ENCODE measurements at regions not wholly inside any gene's neighbourhood (a gene's known extent, or its start where the extent isn't known, plus 50 kb on each side); places are given as distances from the start of the nearest gene placed in this dataset.

- no peak overlapping the region for H3K4me3 ChIP-seq (ENCODE audit: low read depth, low read length)
- H3K27me3 ChIP-seq (ENCODE audit: insufficient read depth, low read length), result peaks cover 30% of the 10 kb centered on the region
- no peaks in the 10 kb centered on the region for H3K79me2 ChIP-seq (ENCODE audit: control insufficient read depth, insufficient read depth, low read length, unreplicated experiment)
- H2AFZ ChIP-seq (ENCODE audit: low read length, unreplicated experiment), result no peak overlapping the region
- no peaks in the 10 kb centered on the region for H3K4me1 ChIP-seq (ENCODE audit: control insufficient read depth, insufficient read depth, low read length, unreplicated experiment)
- no peak overlapping the region for H3K27ac ChIP-seq (ENCODE audit: low read depth, low read length)
- no peaks in the 10 kb centered on the region for H3K36me3 ChIP-seq (ENCODE audit: insufficient read depth, low read length)
Measured at GRCh38 chr4:52269761-52270160, 218.7 kb downstream of the SPATA18 start.

DNA sequence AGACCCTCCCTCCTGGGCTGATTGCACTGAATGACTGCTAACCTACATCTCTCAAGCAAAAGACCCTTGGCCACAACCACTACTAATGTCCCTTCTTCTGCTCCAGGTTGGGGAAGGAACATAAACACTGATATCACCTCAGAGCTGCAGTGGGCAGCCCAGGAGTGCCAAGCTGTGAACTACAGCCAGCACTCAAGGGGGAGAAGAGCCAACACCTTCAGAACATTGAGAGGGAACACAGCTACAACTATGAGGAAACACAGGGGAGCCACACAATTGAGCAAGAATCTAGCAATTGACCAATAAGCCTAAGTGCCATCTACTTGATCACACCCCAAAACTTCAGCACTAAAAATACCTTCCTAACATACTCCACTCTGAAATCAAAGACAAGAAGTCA lies 222.8 kb downstream of the SPATA18 start:
- peaks cover 14% of the 10 kb centered on the region; the same call in 1 of the 2 replicates for H3K27me3 ChIP-seq (ENCODE audit: insufficient read depth, low read length)
- no peak overlapping the region for H3K4me3 ChIP-seq (ENCODE audit: low read depth, low read length)
- no peaks in the 10 kb centered on the region for H3K36me3 ChIP-seq (ENCODE audit: insufficient read depth, low read length)
- no peaks in the 10 kb centered on the region for H3K79me2 ChIP-seq (ENCODE audit: control insufficient read depth, insufficient read depth, low read length, unreplicated experiment)
- H2AFZ ChIP-seq (ENCODE audit: low read length, unreplicated experiment), result no peak overlapping the region
- no peak overlapping the region for H3K27ac ChIP-seq (ENCODE audit: low read depth, low read length)
- H3K4me1 ChIP-seq (ENCODE audit: control insufficient read depth, insufficient read depth, low read length, unreplicated experiment), result no peaks in the 10 kb centered on the region

GRCh38 chr4:52288212-52288855 lies 237.2 kb downstream of the SPATA18 start:
- Histone ChIP-seq H3K4me3 (ENCODE audit: low read depth, low read length) (no peak overlapping the region), H3K79me2 (ENCODE audit: control insufficient read depth, insufficient read depth, low read length, unreplicated experiment) (no peaks in the 10 kb centered on the region), H3K27me3 (ENCODE audit: insufficient read depth, low read length) (peaks cover 47% of the 10 kb centered on the region), H3K27ac (ENCODE audit: low read depth, low read length) (no peak overlapping the region), H3K4me1 (ENCODE audit: control insufficient read depth, insufficient read depth, low read length, unreplicated experiment) (no peaks in the 10 kb centered on the region), H3K36me3 (ENCODE audit: insufficient read depth, low read length) (no peaks in the 10 kb centered on the region), H2AFZ (ENCODE audit: low read length, unreplicated experiment) (no peak overlapping the region)

- Histone ChIP-seq H3K27ac (ENCODE audit: low read depth, low read length) (no peak overlapping the region), H3K4me3 (ENCODE audit: low read depth, low read length) (no peak overlapping the region), H3K36me3 (ENCODE audit: insufficient read depth, low read length) (no peaks in the 10 kb centered on the region), H3K4me1 (ENCODE audit: control insufficient read depth, insufficient read depth, low read length, unreplicated experiment) (no peaks in the 10 kb centered on the region), H2AFZ (ENCODE audit: low read length, unreplicated experiment) (no peak overlapping the region), H3K27me3 (ENCODE audit: insufficient read depth, low read length) (peaks cover 45% of the 10 kb centered on the region), H3K79me2 (ENCODE audit: control insufficient read depth, insufficient read depth, low read length, unreplicated experiment) (no peaks in the 10 kb centered on the region)
Measured at GRCh38 chr4:52290466-52290865, 239.4 kb downstream of the SPATA18 start.

GRCh38 chr4:52292245-52292644 lies 241.1 kb downstream of the SPATA18 start:
- no peak overlapping the region for H2AFZ ChIP-seq (ENCODE audit: low read length, unreplicated experiment)
- H3K36me3 ChIP-seq (ENCODE audit: insufficient read depth, low read length), result no peaks in the 10 kb centered on the region
- H3K4me1 ChIP-seq (ENCODE audit: control insufficient read depth, insufficient read depth, low read length, unreplicated experiment), result no peaks in the 10 kb centered on the region
- H3K27ac ChIP-seq (ENCODE audit: low read depth, low read length), result no peak overlapping the region
- H3K4me3 ChIP-seq (ENCODE audit: low read depth, low read length), result no peak overlapping the region
- peaks cover 55% of the 10 kb centered on the region for H3K27me3 ChIP-seq (ENCODE audit: insufficient read depth, low read length)
- H3K79me2 ChIP-seq (ENCODE audit: control insufficient read depth, insufficient read depth, low read length, unreplicated experiment), result no peaks in the 10 kb centered on the region

GRCh38 chr4:52296341-52296740 lies 245.2 kb downstream of the SPATA18 start:
- Histone ChIP-seq H3K4me1 (ENCODE audit: control insufficient read depth, insufficient read depth, low read length, unreplicated experiment) (no peaks in the 10 kb centered on the region), H3K27me3 (ENCODE audit: insufficient read depth, low read length) (peaks cover 27% of the 10 kb centered on the region; the same call in 1 of the 2 replicates), H3K36me3 (ENCODE audit: insufficient read depth, low read length) (no peaks in the 10 kb centered on the region), H3K27ac (ENCODE audit: low read depth, low read length) (no peak overlapping the region), H2AFZ (ENCODE audit: low read length, unreplicated experiment) (no peak overlapping the region), H3K79me2 (ENCODE audit: control insufficient read depth, insufficient read depth, low read length, unreplicated experiment) (no peaks in the 10 kb centered on the region), H3K4me3 (ENCODE audit: low read depth, low read length) (no peak overlapping the region)

DNA sequence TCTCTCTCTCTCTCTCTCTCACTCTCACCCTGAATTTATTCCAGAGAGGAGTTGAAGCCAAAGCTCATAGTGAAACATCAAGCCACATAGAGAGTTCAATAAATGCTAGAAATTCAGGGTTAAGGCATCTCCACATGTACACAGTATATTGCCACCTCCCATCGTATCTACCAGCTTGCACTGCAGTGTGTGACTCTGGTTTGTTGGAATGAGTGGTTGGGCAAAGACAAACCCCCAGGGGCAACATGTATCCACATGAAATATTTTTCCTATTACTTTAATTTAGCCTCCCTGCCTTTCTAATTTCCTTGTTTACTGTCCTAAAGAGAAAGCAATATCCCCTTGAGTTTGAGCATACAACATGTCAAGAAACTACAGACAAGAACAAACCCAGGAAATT lies 247.3 kb downstream of the SPATA18 start:
- Histone ChIP-seq H2AFZ (ENCODE audit: low read length, unreplicated experiment) (no peak overlapping the region), H3K36me3 (ENCODE audit: insufficient read depth, low read length) (no peaks in the 10 kb centered on the region), H3K4me1 (ENCODE audit: control insufficient read depth, insufficient read depth, low read length, unreplicated experiment) (no peaks in the 10 kb centered on the region), H3K79me2 (ENCODE audit: control insufficient read depth, insufficient read depth, low read length, unreplicated experiment) (no peaks in the 10 kb centered on the region), H3K27ac (ENCODE audit: low read depth, low read length) (no peak overlapping the region), H3K4me3 (ENCODE audit: low read depth, low read length) (no peak overlapping the region), H3K27me3 (ENCODE audit: insufficient read depth, low read length) (peaks cover 27% of the 10 kb centered on the region; the same call in 1 of the 2 replicates)

- Histone ChIP-seq H3K79me2 (ENCODE audit: control insufficient read depth, insufficient read depth, low read length, unreplicated experiment) (no peaks in the 10 kb centered on the region), H2AFZ (ENCODE audit: low read length, unreplicated experiment) (no peak overlapping the region), H3K27me3 (ENCODE audit: insufficient read depth, low read length) (peaks cover 27% of the 10 kb centered on the region; the same call in 1 of the 2 replicates), H3K27ac (ENCODE audit: low read depth, low read length) (no peak overlapping the region), H3K36me3 (ENCODE audit: insufficient read depth, low read length) (no peaks in the 10 kb centered on the region), H3K4me3 (ENCODE audit: low read depth, low read length) (no peak overlapping the region), H3K4me1 (ENCODE audit: control insufficient read depth, insufficient read depth, low read length, unreplicated experiment) (no peaks in the 10 kb centered on the region)
Measured at GRCh38 chr4:52299120-52299519, 248.0 kb downstream of the SPATA18 start.

DNA sequence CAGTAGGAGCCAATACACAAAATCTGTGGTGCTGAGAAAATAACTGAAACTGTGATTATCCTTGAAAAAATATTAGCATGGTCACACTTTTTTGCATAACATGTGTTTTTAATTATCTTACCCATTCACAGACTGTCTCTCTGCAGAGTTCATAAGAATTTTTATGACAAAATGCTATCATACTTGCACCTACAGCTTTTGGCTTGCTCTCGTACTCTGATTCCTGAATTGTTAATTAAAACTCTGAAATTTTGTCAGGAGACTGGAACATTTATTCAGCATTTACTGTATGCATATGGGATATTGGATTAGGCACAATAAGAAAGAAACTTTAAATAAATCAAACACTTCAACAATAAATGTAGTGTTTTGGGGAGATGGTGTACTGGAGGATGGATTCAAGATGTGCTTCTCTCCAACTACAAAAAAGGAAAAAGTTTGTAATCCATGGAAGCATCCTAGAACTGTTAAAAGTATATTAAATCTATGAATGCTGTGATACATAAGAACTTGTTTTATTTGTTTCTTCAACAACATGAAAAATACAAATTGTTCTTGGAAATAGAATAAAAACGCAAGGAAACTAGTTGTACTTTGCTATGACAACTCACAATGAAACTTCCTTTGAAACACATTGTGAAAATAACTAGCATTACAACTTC lies 260.5 kb downstream of the SPATA18 start:
- Histone ChIP-seq H3K4me3 (ENCODE audit: low read depth, low read length) (no peak overlapping the region), H3K4me1 (ENCODE audit: control insufficient read depth, insufficient read depth, low read length, unreplicated experiment) (no peaks in the 10 kb centered on the region), H3K36me3 (ENCODE audit: insufficient read depth, low read length) (no peaks in the 10 kb centered on the region), H3K27ac (ENCODE audit: low read depth, low read length) (no peak overlapping the region), H3K27me3 (ENCODE audit: insufficient read depth, low read length) (peaks cover 54% of the 10 kb centered on the region), H2AFZ (ENCODE audit: low read length, unreplicated experiment) (no peak overlapping the region), H3K79me2 (ENCODE audit: control insufficient read depth, insufficient read depth, low read length, unreplicated experiment) (no peaks in the 10 kb centered on the region)

DNA sequence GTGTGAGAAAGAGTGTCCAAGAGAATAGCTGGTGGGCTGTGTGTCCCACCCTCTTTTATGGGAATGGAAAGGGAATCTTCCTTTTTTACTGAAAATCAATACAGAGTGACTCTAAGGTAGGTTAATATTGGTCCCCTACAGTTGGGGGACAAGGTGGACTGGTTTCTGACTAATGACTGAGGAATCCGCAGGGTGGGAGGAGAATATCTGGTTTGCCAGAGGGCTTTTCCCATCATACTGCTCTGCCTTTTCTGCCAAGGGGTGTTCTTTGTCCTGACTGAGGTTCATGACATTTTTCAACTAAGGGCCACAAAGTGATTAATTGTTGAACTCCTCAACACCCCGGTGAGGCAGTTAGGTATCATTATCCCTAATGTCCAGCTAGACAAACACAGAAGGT lies 261.6 kb downstream of the SPATA18 start:
- Histone ChIP-seq H3K4me3 (ENCODE audit: low read depth, low read length) (no peak overlapping the region), H3K4me1 (ENCODE audit: control insufficient read depth, insufficient read depth, low read length, unreplicated experiment) (no peaks in the 10 kb centered on the region), H2AFZ (ENCODE audit: low read length, unreplicated experiment) (no peak overlapping the region), H3K79me2 (ENCODE audit: control insufficient read depth, insufficient read depth, low read length, unreplicated experiment) (no peaks in the 10 kb centered on the region), H3K36me3 (ENCODE audit: insufficient read depth, low read length) (no peaks in the 10 kb centered on the region), H3K27ac (ENCODE audit: low read depth, low read length) (no peak overlapping the region), H3K27me3 (ENCODE audit: insufficient read depth, low read length) (peaks cover 49% of the 10 kb centered on the region)

DNA sequence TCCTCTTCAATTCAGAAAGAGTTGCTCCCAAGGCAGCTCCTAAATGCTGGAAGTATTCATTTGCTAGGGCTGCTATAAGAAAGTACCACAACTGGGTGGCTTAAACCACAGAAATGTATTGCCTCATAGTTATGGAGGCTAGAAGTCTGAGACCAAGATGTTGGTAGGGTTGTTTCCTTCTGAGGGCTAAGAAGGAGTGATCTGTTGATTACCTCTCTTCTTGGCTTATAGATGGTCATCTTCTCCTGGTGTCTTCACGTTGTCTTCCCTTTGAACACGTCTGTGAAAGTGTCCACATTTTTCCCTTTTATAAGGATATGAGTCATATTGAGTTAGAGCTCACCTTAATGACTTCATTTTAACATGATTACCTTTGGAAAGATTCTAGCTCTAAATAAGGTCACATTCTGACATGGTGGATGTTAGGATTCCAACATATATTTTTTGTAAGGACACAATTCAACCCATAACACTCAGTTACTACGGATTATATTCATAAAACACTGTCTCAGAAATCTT lies 266.3 kb downstream of the SPATA18 start:
- Histone ChIP-seq H3K36me3 (ENCODE audit: insufficient read depth, low read length) (no peaks in the 10 kb centered on the region), H3K27me3 (ENCODE audit: insufficient read depth, low read length) (peaks cover 34% of the 10 kb centered on the region), H3K79me2 (ENCODE audit: control insufficient read depth, insufficient read depth, low read length, unreplicated experiment) (no peaks in the 10 kb centered on the region), H2AFZ (ENCODE audit: low read length, unreplicated experiment) (no peak overlapping the region), H3K4me1 (ENCODE audit: control insufficient read depth, insufficient read depth, low read length, unreplicated experiment) (no peaks in the 10 kb centered on the region), H3K27ac (ENCODE audit: low read depth, low read length) (no peak overlapping the region), H3K4me3 (ENCODE audit: low read depth, low read length) (no peak overlapping the region)
